GM23248 (cell line): ENCODE measurements at regions not wholly inside any gene's neighbourhood (a gene's known extent, or its start where the extent isn't known, plus 50 kb on each side); places are given as distances from the start of the nearest gene placed in this dataset.

Experiments used
- DNase-seq: peaks from one replicate; pipeline ENCODE4 v3.0.0-alpha.2; 2015
- H2AFZ ChIP-seq: fragments of 200-600 bp; sonication (generic); 2 replicates; pipeline ENCODE4 v1.6.1; 2016; ENCODE audit warnings: antibody characterized with exemption
- H3F3A ChIP-seq: fragments of 200-600 bp; sonication (generic); 2 replicates; pipeline ENCODE4 v1.6.1; 2016; ENCODE audit warnings: mild to moderate bottlenecking, antibody characterized with exemption, mixed run types; ENCODE audit not compliant: insufficient read depth
- H3K27ac ChIP-seq: fragments of 200-600 bp; sonication (generic); 2 replicates; pipeline ENCODE4 v1.5.1; 2016; ENCODE audit warnings: mild to moderate bottlenecking
- H3K27me3 ChIP-seq: fragments of 200-600 bp; sonication (generic); replicated peaks from 2 replicates; pipeline ENCODE4 v1.6.1; 2016; ENCODE audit warnings: mild to moderate bottlenecking; ENCODE audit not compliant: insufficient read depth
- H3K36me3 ChIP-seq: fragments of 200-600 bp; sonication (generic); 2 replicates; pipeline ENCODE4 v1.6.1; 2016; ENCODE audit warnings: low read depth, mild to moderate bottlenecking
- H3K4me1 ChIP-seq: fragments of 200-600 bp; sonication (generic); 2 replicates; pipeline ENCODE4 v1.6.1; 2016; ENCODE audit warnings: mild to moderate bottlenecking; ENCODE audit not compliant: insufficient read depth
- H3K4me2 ChIP-seq: fragments of 200-600 bp; sonication (generic); one replicate; pipeline ENCODE4 v1.6.1; 2016; ENCODE audit warnings: mild to moderate bottlenecking; ENCODE audit not compliant: unreplicated experiment
- H3K4me3 ChIP-seq: fragments of 200-600 bp; sonication (generic); 2 replicates; pipeline ENCODE4 v1.5.1; 2016; ENCODE audit warnings: mild to moderate bottlenecking
- H3K79me2 ChIP-seq: fragments of 200-600 bp; sonication (generic); 2 replicates; pipeline ENCODE4 v1.6.1; 2016; ENCODE audit warnings: mild to moderate bottlenecking; ENCODE audit not compliant: insufficient read depth
- H3K9ac ChIP-seq: fragments of 200-600 bp; sonication (generic); 2 replicates; pipeline ENCODE4 v1.6.1; 2016; ENCODE audit warnings: mild to moderate bottlenecking
- H3K9me2 ChIP-seq: fragments of 200-600 bp; sonication (generic); 2 replicates; pipeline ENCODE4 v1.6.1; 2016; ENCODE audit warnings: mixed run types, mild to moderate bottlenecking, moderate library complexity; ENCODE audit not compliant: insufficient read depth
- H3K9me3 ChIP-seq: fragments of 200-600 bp; sonication (generic); one replicate; pipeline ENCODE4 v1.6.1; 2017; ENCODE audit warnings: low read depth
- H4K20me1 ChIP-seq: fragments of 200-600 bp; sonication (generic); 2 replicates; pipeline ENCODE4 v1.6.0; 2016; ENCODE audit not compliant: insufficient read depth
- EZH2 ChIP-seq: fragments of 200-600 bp; sonication (generic); IDR thresholded peaks from 2 replicates; pipeline ENCODE4 v1.6.1; 2018; ENCODE audit warnings: antibody characterized with exemption, mild to moderate bottlenecking; ENCODE audit not compliant: insufficient read depth, poor library complexity, severe bottlenecking
- EZH2phosphoT487 ChIP-seq: fragments of 200-600 bp; sonication (generic); IDR thresholded peaks from 2 replicates; pipeline ENCODE4 v1.6.1; 2018; ENCODE audit warnings: antibody characterized with exemption, moderate library complexity, mild to moderate bottlenecking, low read depth; ENCODE audit not compliant: insufficient read depth
- WGBS, 2 experiments: methylation state at CpG; one replicate each; pipeline ENCODE4 v1.1.6; 2015 to 2017; ENCODE audit warnings: low lambda C conversion rate in 2 of 2, low coverage in 1 of 2; ENCODE audit errors: missing lambda C conversion rate in 2 of 2; 5-methylcytosine and 5-hydroxymethylcytosine counted together
- in situ Hi-C: fragments of 300-500 bp; cut with MboI; formaldehyde crosslinking; loops from 2 replicates; pipeline ENCODE4 v1.15.0; 2020

GRCh38 chr4:181909368-181909767, 333.8 kb upstream of the TENM3 start:
- TF ChIP-seq EZH2phosphoT487 (no peak), EZH2 (no peak)
- H3K9me3 ChIP-seq, result no peaks in the 10 kb centered on the region
- no peaks in the 10 kb centered on the region for H3F3A ChIP-seq
- no peaks in the 10 kb centered on the region for H3K9me2 ChIP-seq
- no peak overlapping the region for H2AFZ ChIP-seq
- DNase-seq, result peak; percentile 40
- no peak overlapping the region for H3K4me3 ChIP-seq
- H3K27me3 ChIP-seq, result no peaks in the 10 kb centered on the region
- no peaks in the 10 kb centered on the region for H3K4me1 ChIP-seq
- no peak overlapping the region for H3K27ac ChIP-seq
- H4K20me1 ChIP-seq, result no peaks in the 10 kb centered on the region
- H3K9ac ChIP-seq, result no peak overlapping the region
- WGBS, 2 experiments, result 19 to 20% methylated on average over 6 of the region's 6 CpGs
- no peak overlapping the region for H3K4me2 ChIP-seq
- in situ Hi-C loops, result no loop called here
- H3K36me3 ChIP-seq, result no peaks in the 10 kb centered on the region
- no peaks in the 10 kb centered on the region for H3K79me2 ChIP-seq

DNA sequence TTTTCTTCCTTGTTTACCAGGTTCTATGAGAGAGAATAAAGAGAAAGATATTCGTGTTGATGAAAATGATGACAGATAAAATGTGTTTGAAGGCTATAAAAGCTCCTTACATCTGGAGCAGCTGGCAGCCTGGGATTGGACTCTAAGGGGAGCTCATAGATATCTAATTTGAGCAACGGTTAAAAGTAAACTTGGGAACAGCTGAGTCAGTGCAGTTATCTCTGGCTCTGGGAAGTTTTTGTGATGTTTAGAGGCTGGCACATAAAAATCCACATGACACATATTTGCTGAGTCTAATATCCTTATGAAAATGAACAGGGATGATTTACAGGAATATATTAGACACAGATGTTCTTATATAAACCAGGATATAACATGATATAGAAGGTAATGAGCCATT, 331.8 kb upstream of the TENM3 start:
- Histone ChIP-seq H3K4me3 (no peak overlapping the region), H3K27me3 (no peaks in the 10 kb centered on the region), H3K4me1 (no peaks in the 10 kb centered on the region), H3K9me2 (no peaks in the 10 kb centered on the region), H3K27ac (no peak overlapping the region), H3K36me3 (no peaks in the 10 kb centered on the region), H3K79me2 (no peaks in the 10 kb centered on the region), H4K20me1 (no peaks in the 10 kb centered on the region), H3K4me2 (no peak overlapping the region), H3K9me3 (no peaks in the 10 kb centered on the region), H3F3A (no peaks in the 10 kb centered on the region), H2AFZ (no peak overlapping the region), H3K9ac (no peak overlapping the region)
- TF ChIP-seq EZH2 (no peak), EZH2phosphoT487 (no peak)
- 0 to 1% methylated on average over 2 of the region's 2 CpGs for WGBS, 2 experiments
- in situ Hi-C loops, result no loop called here
- peak; percentile 1 for DNase-seq

- no peaks in the 10 kb centered on the region for H4K20me1 ChIP-seq
- no peaks in the 10 kb centered on the region for H3K4me1 ChIP-seq
- no peak overlapping the region for H3K4me3 ChIP-seq
- H3K4me2 ChIP-seq, result no peak overlapping the region
- H3K27me3 ChIP-seq, result no peaks in the 10 kb centered on the region
- WGBS, 2 experiments, result 27% methylated on average over 4 of the region's 4 CpGs
- no peaks in the 10 kb centered on the region for H3F3A ChIP-seq
- no peaks in the 10 kb centered on the region for H3K36me3 ChIP-seq
- H3K9ac ChIP-seq, result no peak overlapping the region
- H3K9me2 ChIP-seq, result no peaks in the 10 kb centered on the region
- no peaks in the 10 kb centered on the region for H3K79me2 ChIP-seq
- no peak overlapping the region for H3K27ac ChIP-seq
- no peaks in the 10 kb centered on the region for H3K9me3 ChIP-seq
- H2AFZ ChIP-seq, result no peak overlapping the region
- in situ Hi-C loops, result no loop called here
- TF ChIP-seq EZH2phosphoT487 (no peak), EZH2 (no peak)
- no peak for DNase-seq
These were observed 309.7 kb upstream of the TENM3 start for GRCh38 chr4:181933471-181933870.

DNA sequence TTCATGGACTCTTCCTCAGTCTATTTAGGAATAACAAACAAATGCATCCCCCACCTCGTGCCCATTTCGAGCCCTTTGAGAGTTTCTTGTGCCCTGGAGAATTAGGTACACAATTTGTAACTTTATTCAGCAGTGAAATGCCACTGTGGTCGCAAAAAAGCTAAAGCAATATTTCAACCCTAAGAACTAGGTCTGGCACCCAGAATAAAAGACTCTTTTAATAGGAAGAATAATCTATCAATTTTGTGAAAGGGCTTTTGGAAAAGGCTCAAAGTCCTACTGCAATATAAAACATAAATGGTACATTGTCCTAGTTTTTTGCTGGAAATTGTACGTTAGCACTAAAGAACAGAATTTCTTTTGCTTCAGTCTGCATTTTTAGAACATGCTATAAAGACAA, 304.6 kb upstream of the TENM3 start:
- no peaks in the 10 kb centered on the region for H3K9me2 ChIP-seq
- no peak for TF ChIP-seq EZH2phosphoT487
- TF ChIP-seq EZH2, result no peak
- WGBS, 2 experiments, result 8 to 15% methylated on average over 4 of the region's 4 CpGs
- H3K4me1 ChIP-seq, result no peaks in the 10 kb centered on the region
- H3K27me3 ChIP-seq, result no peaks in the 10 kb centered on the region
- no peaks in the 10 kb centered on the region for H3K36me3 ChIP-seq
- H3K9ac ChIP-seq, result no peak overlapping the region
- H3K4me3 ChIP-seq, result no peak overlapping the region
- no peak overlapping the region for H2AFZ ChIP-seq
- H3K79me2 ChIP-seq, result no peaks in the 10 kb centered on the region
- no peaks in the 10 kb centered on the region for H4K20me1 ChIP-seq
- no peaks in the 10 kb centered on the region for H3F3A ChIP-seq
- in situ Hi-C loops, result no loop called here
- no peak overlapping the region for H3K4me2 ChIP-seq
- no peak for DNase-seq
- no peak overlapping the region for H3K27ac ChIP-seq
- H3K9me3 ChIP-seq, result no peaks in the 10 kb centered on the region

DNA sequence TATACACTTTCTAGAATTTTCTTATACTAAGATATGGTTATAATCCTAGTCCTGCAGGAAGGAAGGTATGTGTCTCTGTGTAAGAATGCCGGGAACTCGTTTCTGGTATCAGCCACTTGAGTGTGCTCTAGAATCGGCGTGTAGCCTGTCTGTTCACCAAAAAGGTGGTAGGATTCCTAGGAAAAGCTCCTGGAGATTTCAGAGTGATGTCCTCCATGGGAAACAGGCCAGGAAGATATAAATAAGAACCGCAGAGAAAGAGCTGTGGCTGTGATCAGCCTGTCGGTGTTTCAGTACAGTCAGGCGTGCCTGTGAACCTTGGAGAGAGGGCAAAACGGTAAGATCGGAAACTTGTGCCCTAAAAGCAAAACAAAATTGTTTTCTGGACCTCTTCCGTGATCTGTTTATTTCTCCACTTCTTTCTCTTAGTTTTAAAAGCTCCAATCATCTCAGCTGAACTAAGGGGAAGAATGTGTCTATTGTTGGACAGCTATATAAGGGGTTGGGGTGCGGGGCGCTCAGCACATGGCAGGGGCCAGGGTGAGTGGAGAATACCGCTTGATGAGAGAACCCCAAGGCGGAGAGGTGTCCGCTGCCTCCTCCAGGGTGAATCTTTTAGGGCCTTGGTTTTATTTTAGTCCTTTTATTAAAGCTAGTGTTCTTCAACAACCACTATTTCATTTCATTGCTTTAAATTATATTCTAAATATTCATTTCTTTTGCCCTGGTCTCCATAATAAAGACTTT, 303.8 kb upstream of the TENM3 start:
- H3F3A ChIP-seq, result no peaks in the 10 kb centered on the region
- no peaks in the 10 kb centered on the region for H4K20me1 ChIP-seq
- H3K79me2 ChIP-seq, result no peaks in the 10 kb centered on the region
- H2AFZ ChIP-seq, result peak overlapping the region; percentile 29; the same call in 1 of the 2 replicates
- H3K36me3 ChIP-seq, result no peaks in the 10 kb centered on the region
- H3K9ac ChIP-seq, result no peak overlapping the region
- no peaks in the 10 kb centered on the region for H3K27me3 ChIP-seq
- TF ChIP-seq EZH2phosphoT487 (no peak), EZH2 (no peak)
- WGBS, 2 experiments, result 31 to 32% methylated on average over 14 to 15 of the region's 15 CpGs
- H3K4me3 ChIP-seq, result no peak overlapping the region
- H3K9me2 ChIP-seq, result no peaks in the 10 kb centered on the region
- H3K4me2 ChIP-seq, result no peak overlapping the region
- peak; percentile 7 for DNase-seq
- no peaks in the 10 kb centered on the region for H3K4me1 ChIP-seq
- H3K9me3 ChIP-seq, result no peaks in the 10 kb centered on the region
- in situ Hi-C loops, result no loop called here
- H3K27ac ChIP-seq, result no peak overlapping the region
